ENCODE measurements at regions not wholly inside any gene's neighbourhood (a gene's known extent, or its start where the extent isn't known, plus 50 kb on each side); places are given as distances from the start of the nearest gene placed in this dataset.

GRCh38 chr1:5568321-5568720 lies 423.9 kb downstream of the NPHP4 start:
- TF ChIP-seq POLR2AphosphoS5 (IDR thresholded peaks at IDR 0.05) (no peak), SMC3 (conservative IDR thresholded peaks at IDR 0.05; ENCODE audit: poor library complexity) (no peak), EZH2 (IDR thresholded peaks at IDR 0.05; ENCODE audit: borderline replicate concordance, insufficient read depth, low read length, poor library complexity, severe bottlenecking) (no peak), TAF1 (IDR thresholded peaks at IDR 0.05; ENCODE audit: low read depth) (no peak), RAD21 (conservative IDR thresholded peaks at IDR 0.05) (no peak), EP300 (conservative IDR thresholded peaks at IDR 0.05; ENCODE audit: poor library complexity, severe bottlenecking) (no peak), MXI1 (conservative IDR thresholded peaks at IDR 0.05; ENCODE audit: poor library complexity, severe bottlenecking) (no peak)
- TF ChIP-seq, protein P1, sequence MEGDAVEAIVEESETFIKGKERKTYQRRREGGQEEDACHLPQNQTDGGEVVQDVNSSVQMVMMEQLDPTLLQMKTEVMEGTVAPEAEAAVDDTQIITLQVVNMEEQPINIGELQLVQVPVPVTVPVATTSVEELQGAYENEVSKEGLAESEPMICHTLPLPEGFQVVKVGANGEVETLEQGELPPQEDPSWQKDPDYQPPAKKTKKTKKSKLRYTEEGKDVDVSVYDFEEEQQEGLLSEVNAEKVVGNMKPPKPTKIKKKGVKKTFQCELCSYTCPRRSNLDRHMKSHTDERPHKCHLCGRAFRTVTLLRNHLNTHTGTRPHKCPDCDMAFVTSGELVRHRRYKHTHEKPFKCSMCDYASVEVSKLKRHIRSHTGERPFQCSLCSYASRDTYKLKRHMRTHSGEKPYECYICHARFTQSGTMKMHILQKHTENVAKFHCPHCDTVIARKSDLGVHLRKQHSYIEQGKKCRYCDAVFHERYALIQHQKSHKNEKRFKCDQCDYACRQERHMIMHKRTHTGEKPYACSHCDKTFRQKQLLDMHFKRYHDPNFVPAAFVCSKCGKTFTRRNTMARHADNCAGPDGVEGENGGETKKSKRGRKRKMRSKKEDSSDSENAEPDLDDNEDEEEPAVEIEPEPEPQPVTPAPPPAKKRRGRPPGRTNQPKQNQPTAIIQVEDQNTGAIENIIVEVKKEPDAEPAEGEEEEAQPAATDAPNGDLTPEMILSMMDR (IDR thresholded peaks at IDR 0.05; ENCODE audit: poor library complexity, severe bottlenecking) = no peak
- TF ChIP-seq, protein P2, sequence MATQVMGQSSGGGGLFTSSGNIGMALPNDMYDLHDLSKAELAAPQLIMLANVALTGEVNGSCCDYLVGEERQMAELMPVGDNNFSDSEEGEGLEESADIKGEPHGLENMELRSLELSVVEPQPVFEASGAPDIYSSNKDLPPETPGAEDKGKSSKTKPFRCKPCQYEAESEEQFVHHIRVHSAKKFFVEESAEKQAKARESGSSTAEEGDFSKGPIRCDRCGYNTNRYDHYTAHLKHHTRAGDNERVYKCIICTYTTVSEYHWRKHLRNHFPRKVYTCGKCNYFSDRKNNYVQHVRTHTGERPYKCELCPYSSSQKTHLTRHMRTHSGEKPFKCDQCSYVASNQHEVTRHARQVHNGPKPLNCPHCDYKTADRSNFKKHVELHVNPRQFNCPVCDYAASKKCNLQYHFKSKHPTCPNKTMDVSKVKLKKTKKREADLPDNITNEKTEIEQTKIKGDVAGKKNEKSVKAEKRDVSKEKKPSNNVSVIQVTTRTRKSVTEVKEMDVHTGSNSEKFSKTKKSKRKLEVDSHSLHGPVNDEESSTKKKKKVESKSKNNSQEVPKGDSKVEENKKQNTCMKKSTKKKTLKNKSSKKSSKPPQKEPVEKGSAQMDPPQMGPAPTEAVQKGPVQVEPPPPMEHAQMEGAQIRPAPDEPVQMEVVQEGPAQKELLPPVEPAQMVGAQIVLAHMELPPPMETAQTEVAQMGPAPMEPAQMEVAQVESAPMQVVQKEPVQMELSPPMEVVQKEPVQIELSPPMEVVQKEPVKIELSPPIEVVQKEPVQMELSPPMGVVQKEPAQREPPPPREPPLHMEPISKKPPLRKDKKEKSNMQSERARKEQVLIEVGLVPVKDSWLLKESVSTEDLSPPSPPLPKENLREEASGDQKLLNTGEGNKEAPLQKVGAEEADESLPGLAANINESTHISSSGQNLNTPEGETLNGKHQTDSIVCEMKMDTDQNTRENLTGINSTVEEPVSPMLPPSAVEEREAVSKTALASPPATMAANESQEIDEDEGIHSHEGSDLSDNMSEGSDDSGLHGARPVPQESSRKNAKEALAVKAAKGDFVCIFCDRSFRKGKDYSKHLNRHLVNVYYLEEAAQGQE (IDR thresholded peaks at IDR 0.05; ENCODE audit: borderline replicate concordance) = no peak
